H1 (cell line): ENCODE measurements at regions not wholly inside any gene's neighbourhood (a gene's known extent, or its start where the extent isn't known, plus 50 kb on each side); places are given as distances from the start of the nearest gene placed in this dataset.

ENCODE experiments used
- CTCF ChIA-PET: fragments of 300-600 bp; sonication (Branson Sonifier 250); formaldehyde crosslinking; loops from one replicate; lab custom pipeline; 2021; ENCODE audit not compliant: partially characterized antibody; lab: Charles Lee
- POLR2A ChIA-PET: fragments of 300-600 bp; sonication (Branson Sonifier 250); formaldehyde crosslinking; loops from one replicate; lab custom pipeline; 2021; ENCODE audit warnings: inconsistent platforms; ENCODE audit not compliant: partially characterized antibody; lab: Charles Lee
- DNase-seq, 2 experiments: peaks; one replicate each; pipeline versions ENCODE4 v3.0.0 to v3.0.0-alpha.2; 2010 to 2022; ENCODE audit warnings: low spot score in 2 of 2, low read depth in 1 of 2, mixed read lengths in 1 of 2
- FAIRE-seq: peaks from 2 replicates; lab custom pipeline; 2011; peaks lifted over from hg19 to GRCh38; lab: Jason Lieb, UNC
- H2AFZ ChIP-seq: 2 replicates; pipeline ENCODE4 v1.8.1; 2012; ENCODE audit warnings: low read length, inconsistent platforms
- H2AK5ac ChIP-seq: 2 replicates; pipeline ENCODE4 v1.6.1; 2013; ENCODE audit warnings: low read depth, low read length
- H2BK120ac ChIP-seq: replicated peaks from 2 replicates; pipeline ENCODE3; 2013; ENCODE audit warnings: low read depth, low read length, inconsistent platforms
- H2BK12ac ChIP-seq: 2 replicates; pipeline ENCODE4 v1.6.1; 2013; ENCODE audit warnings: low read depth, low read length
- H2BK15ac ChIP-seq: 2 replicates; pipeline ENCODE4 v1.6.1; 2013; ENCODE audit warnings: low read length
- H2BK20ac ChIP-seq: 2 replicates; pipeline ENCODE4 v1.6.1; 2013; ENCODE audit warnings: low read length
- H2BK5ac ChIP-seq: 2 replicates; pipeline ENCODE4 v1.6.1; 2013; ENCODE audit warnings: low read depth, low read length
- H3K14ac ChIP-seq: 2 replicates; pipeline ENCODE4 v1.6.1; 2013; ENCODE audit warnings: inconsistent platforms; ENCODE audit not compliant: insufficient read length
- H3K18ac ChIP-seq: 2 replicates; pipeline ENCODE4 v1.6.1; 2013; ENCODE audit warnings: low read length; ENCODE audit errors: extremely low read depth
- H3K23ac ChIP-seq: 2 replicates; pipeline ENCODE4 v1.6.1; 2013; ENCODE audit warnings: inconsistent platforms; ENCODE audit not compliant: insufficient read length
- H3K23me2 ChIP-seq: 2 replicates; pipeline ENCODE4 v1.6.1; 2013; ENCODE audit warnings: low read depth, low read length
- H3K27ac ChIP-seq: 2 replicates; pipeline ENCODE4 v1.6.1; 2011; ENCODE audit warnings: low read depth, low read length, inconsistent platforms
- H3K27me3 ChIP-seq, 4 experiments: replicated peaks in 1 of 4; 1 replicate in 1 of 4; 2 replicates in 3 of 4; pipeline versions ENCODE4 v1.6.1 to v1.8.1; 2011 to 2013; ENCODE audit warnings: low read length in 3 of 4, mild to moderate bottlenecking in 3 of 4, inconsistent platforms in 2 of 4, mixed read lengths in 2 of 4, moderate library complexity in 1 of 4; ENCODE audit not compliant: control insufficient read depth in 3 of 4, insufficient read depth in 3 of 4; ENCODE audit errors: extremely low read depth in 1 of 4
- H3K36me3 ChIP-seq, 4 experiments: 2 replicates each; pipeline versions ENCODE4 v1.6.1 to v1.8.1; 2011 to 2013; ENCODE audit warnings: mild to moderate bottlenecking in 4 of 4, low read length in 3 of 4, moderate library complexity in 2 of 4, control low read depth in 1 of 4, inconsistent platforms in 1 of 4; ENCODE audit not compliant: insufficient read depth in 4 of 4, control insufficient read depth in 2 of 4
- H3K4ac ChIP-seq: replicated peaks from 2 replicates; pipeline ENCODE3; 2013; ENCODE audit warnings: low read length, low read depth, mixed read lengths, inconsistent platforms; ENCODE audit not compliant: insufficient read length
- H3K4me1 ChIP-seq, 4 experiments: replicated peaks in 1 of 4; 1 replicate in 1 of 4; 2 replicates in 3 of 4; pipeline versions ENCODE4 v1.6.1 to v1.8.1; 2011 to 2013; ENCODE audit warnings: low read length in 3 of 4, inconsistent platforms in 2 of 4, mixed read lengths in 1 of 4; ENCODE audit not compliant: insufficient read depth in 4 of 4, control insufficient read depth in 3 of 4
- H3K4me2 ChIP-seq, 2 experiments: 2 replicates each; pipeline versions ENCODE4 v1.6.1 to v1.8.1; 2011 to 2013; ENCODE audit warnings: low read depth in 2 of 2, low read length in 2 of 2, control low read depth in 1 of 2, inconsistent platforms in 1 of 2, mild to moderate bottlenecking in 1 of 2; ENCODE audit not compliant: insufficient read depth in 1 of 2
- H3K4me3 ChIP-seq, 4 experiments: fragments of 200-600, 300-600 bp in 1 of 4; sonication (generic), shearing (Covaris generic), sonication (Bioruptor Twin) in 1 of 4; 2 replicates each; pipeline versions ENCODE4 v1.5.1 to v1.8.1; 2011 to 2016; ENCODE audit warnings: low read length in 4 of 4, low read depth in 3 of 4, control low read depth in 2 of 4, inconsistent platforms in 2 of 4, mild to moderate bottlenecking in 2 of 4, mixed read lengths in 1 of 4, moderate library complexity in 1 of 4; ENCODE audit not compliant: insufficient read depth in 2 of 4; ENCODE audit errors: extremely low read depth in 1 of 4
- H3K56ac ChIP-seq: replicated peaks from 2 replicates; pipeline ENCODE3; 2013; ENCODE audit warnings: low read depth, mild to moderate bottlenecking, mixed read lengths, low read length, inconsistent platforms; ENCODE audit not compliant: insufficient read length
- H3K79me1 ChIP-seq: 2 replicates; pipeline ENCODE4 v1.6.1; 2013; ENCODE audit warnings: low read depth, low read length, control low read depth
- H3K79me2 ChIP-seq, 2 experiments: 2 replicates each; pipeline versions ENCODE4 v1.6.1 to v1.8.1; 2012 to 2013; ENCODE audit warnings: low read length in 2 of 2, mild to moderate bottlenecking in 2 of 2, inconsistent platforms in 1 of 2; ENCODE audit not compliant: insufficient read depth in 2 of 2, control insufficient read depth in 1 of 2
- H3K9ac ChIP-seq, 4 experiments: replicated peaks in 1 of 4; 1 replicate in 1 of 4; 2 replicates in 3 of 4; pipeline versions ENCODE4 v1.6.1 to v1.8.1; 2011 to 2013; ENCODE audit warnings: low read depth in 3 of 4, low read length in 3 of 4, control low read depth in 2 of 4, mild to moderate bottlenecking in 2 of 4, moderate library complexity in 2 of 4, inconsistent platforms in 1 of 4; ENCODE audit errors: extremely low read depth in 1 of 4
- H3K9me3 ChIP-seq, 2 experiments: 2 replicates each; pipeline versions ENCODE4 v1.6.1 to v1.8.1; 2012 to 2013; ENCODE audit warnings: mild to moderate bottlenecking in 2 of 2, moderate library complexity in 2 of 2, control low read depth in 1 of 2, inconsistent platforms in 1 of 2, low read depth in 1 of 2, low read length in 1 of 2, mixed read lengths in 1 of 2; ENCODE audit not compliant: insufficient read depth in 2 of 2
- H4K20me1 ChIP-seq, 2 experiments: replicated peaks in 1 of 2; 2 replicates each; pipeline versions ENCODE3 to v1.8.1; 2011 to 2013; ENCODE audit warnings: inconsistent platforms in 2 of 2, low read length in 2 of 2, mild to moderate bottlenecking in 1 of 2; ENCODE audit not compliant: insufficient read depth in 2 of 2, control insufficient read depth in 1 of 2
- H4K5ac ChIP-seq: 2 replicates; pipeline ENCODE4 v1.6.1; 2013; ENCODE audit warnings: low read length, low read depth, mixed read lengths, inconsistent platforms; ENCODE audit not compliant: insufficient read length
- H4K8ac ChIP-seq: 2 replicates; pipeline ENCODE4 v1.8.0; 2013; ENCODE audit warnings: mild to moderate bottlenecking, moderate library complexity, low read length, inconsistent platforms; ENCODE audit not compliant: insufficient read depth; ENCODE audit errors: extremely low read depth
- H4K91ac ChIP-seq: replicated peaks from 2 replicates; pipeline ENCODE3; 2013; ENCODE audit warnings: low read length, mixed read lengths, inconsistent platforms; ENCODE audit not compliant: insufficient read length
- BRCA1 ChIP-seq: IDR thresholded peaks from 2 replicates; pipeline ENCODE4 v1.6.1; 2012; ENCODE audit warnings: low read depth, low read length, improper control_type of control experiment
- POU5F1 ChIP-seq: IDR thresholded peaks from 2 replicates; pipeline ENCODE4 v1.6.1; 2011; ENCODE audit warnings: low read depth, mild to moderate bottlenecking, low read length, moderate library complexity
- SIRT6 ChIP-seq: IDR thresholded peaks from one replicate; pipeline ENCODE4 v1.7.1; 2012; ENCODE audit warnings: low read length, inconsistent platforms
- TBP ChIP-seq: IDR thresholded peaks from 2 replicates; pipeline ENCODE4 v1.6.1; 2011; ENCODE audit warnings: low read depth, low read length, improper control_type of control experiment
- WGBS, 2 experiments: shearing (Covaris generic) in 1 of 2; methylation state at CpG; one replicate each; pipeline versions ENCODE4 v1.1.6 to v1.1.7; 2013 to 2015; ENCODE audit warnings: low lambda C conversion rate in 2 of 2, mixed read lengths in 2 of 2, inconsistent platforms in 1 of 2, low coverage in 1 of 2, missing lambda C conversion rate in 1 of 2; ENCODE audit not compliant: insufficient replicate concordance in 2 of 2, insufficient coverage in 1 of 2, insufficient read length in 1 of 2; ENCODE audit errors: extremely low coverage in 1 of 2, missing lambda C conversion rate in 1 of 2; 5-methylcytosine and 5-hydroxymethylcytosine counted together

- no peak for DNase-seq
- 86% methylated on average over 4 of the region's 4 CpGs; no CpG with 5 or more reads in 1 of the 2 experiments for WGBS, 2 experiments
- Histone ChIP-seq H3K23me2 (no peaks in the 10 kb centered on the region), H3K27me3 (no peaks in the 10 kb centered on the region), H2AK5ac (no peak overlapping the region), H3K4me1 (no peaks in the 10 kb centered on the region), H3K4ac (no peak overlapping the region), H3K9me3 (no peaks in the 10 kb centered on the region), H3K9ac (no peak overlapping the region), H2BK120ac (no peak overlapping the region), H3K14ac (no peak overlapping the region), H4K91ac (no peak overlapping the region), H3K4me2 (no peak overlapping the region), H3K27ac (no peak overlapping the region), H3K18ac (no peak overlapping the region), H4K5ac (no peak overlapping the region), H4K20me1 (no peaks in the 10 kb centered on the region), H3K56ac (no peak overlapping the region), H2AFZ (no peak overlapping the region), H4K8ac (no peak overlapping the region), H2BK20ac (no peak overlapping the region), H3K4me3 (no peak overlapping the region), H3K23ac (no peak overlapping the region), H3K79me1 (no peaks in the 10 kb centered on the region), H2BK5ac (no peak overlapping the region), H3K79me2 (no peaks in the 10 kb centered on the region), H2BK15ac (no peak overlapping the region), H2BK12ac (no peak overlapping the region), H3K36me3 (no peaks in the 10 kb centered on the region)
- no peak for TF ChIP-seq BRCA1
- TF ChIP-seq TBP: no peak
- TF ChIP-seq POU5F1: no peak
- no peak for TF ChIP-seq SIRT6
- CTCF ChIA-PET: no interaction called here
- no peak for FAIRE-seq
- POLR2A ChIA-PET: no interaction called here
Measured at GRCh38 chr2:228916416-228917090, 354.5 kb downstream of the PID1 start.
